AG04450 (cell line): ENCODE measurements at regions not wholly inside any gene's neighbourhood (a gene's known extent, or its start where the extent isn't known, plus 50 kb on each side); places are given as distances from the start of the nearest gene placed in this dataset.

Source experiments
- CTCF ChIA-PET: fragments of 300-600, 350-600 bp; formaldehyde crosslinking; extraction: SDS; loops from one replicate; lab custom pipeline; 2022; ENCODE audit warnings: antibody characterized with exemption, inconsistent platforms; lab: Charles Lee
- POLR2A ChIA-PET: fragments of 350-600 bp; formaldehyde crosslinking; extraction: SDS; loops from one replicate; lab custom pipeline; 2021; ENCODE audit warnings: antibody characterized with exemption, inconsistent platforms; lab: Yijun Ruan, JAX
- DNase-seq: peaks from one replicate; pipeline ENCODE4 v3.0.0-alpha.2; 2011; ENCODE audit warnings: low read depth, low spot score
- H3K27ac ChIP-seq: one replicate; pipeline ENCODE4 v1.5.1; 2012; ENCODE audit warnings: low read depth, low read length, control low read depth
- H3K27me3 ChIP-seq: one replicate; pipeline ENCODE4 v1.6.0; 2012; ENCODE audit warnings: low read length; ENCODE audit not compliant: control insufficient read depth, insufficient read depth
- H3K4me3 ChIP-seq: 2 replicates; pipeline ENCODE4 v1.5.1; 2011; ENCODE audit warnings: mild to moderate bottlenecking, low read depth, low read length, control low read depth
- H3K9me3 ChIP-seq: 2 replicates; pipeline ENCODE4 v1.5.1; 2012; ENCODE audit warnings: low read length; ENCODE audit not compliant: control insufficient read depth, insufficient read depth
- CTCF ChIP-seq: IDR thresholded peaks from 2 replicates; pipeline ENCODE4 v1.5.1; 2011; ENCODE audit warnings: low read depth, low read length, control low read depth, inconsistent platforms

- H3K4me3 ChIP-seq: no peak overlapping the region
- H3K9me3 ChIP-seq: no peaks in the 10 kb centered on the region
- DNase-seq: no peak
- no peak overlapping the region for H3K27ac ChIP-seq
- CTCF ChIA-PET: no interaction called here
- no peak for TF ChIP-seq CTCF
- H3K27me3 ChIP-seq: peaks cover 16% of the 10 kb centered on the region
- POLR2A ChIA-PET: no interaction called here
Observed at GRCh38 chr11:8326337-8326736, 62.7 kb upstream of the LMO1 start.

GRCh38 chr11:8325591-8326304 lies 62.1 kb upstream of the LMO1 start:
- Histone ChIP-seq H3K9me3 (no peaks in the 10 kb centered on the region), H3K27me3 (peaks cover 19% of the 10 kb centered on the region), H3K4me3 (no peak overlapping the region), H3K27ac (no peak overlapping the region)
- CTCF ChIA-PET: no interaction called here
- POLR2A ChIA-PET: no interaction called here
- DNase-seq: no peak
- no peak for TF ChIP-seq CTCF

GRCh38 chr11:8323161-8323935 lies 59.7 kb upstream of the LMO1 start:
- TF ChIP-seq CTCF: no peak
- peaks cover 19% of the 10 kb centered on the region for H3K27me3 ChIP-seq
- no peak for DNase-seq
- ChIA-PET POLR2A (no interaction called here), CTCF (no interaction called here)
- H3K27ac ChIP-seq: no peak overlapping the region
- H3K9me3 ChIP-seq: no peaks in the 10 kb centered on the region
- no peak overlapping the region for H3K4me3 ChIP-seq

GRCh38 chr11:8321876-8322275 lies 58.2 kb upstream of the LMO1 start:
- Histone ChIP-seq H3K9me3 (no peaks in the 10 kb centered on the region), H3K4me3 (no peak overlapping the region), H3K27ac (no peak overlapping the region), H3K27me3 (peaks cover 22% of the 10 kb centered on the region)
- DNase-seq: no peak
- TF ChIP-seq CTCF: no peak
- POLR2A ChIA-PET: no interaction called here
- CTCF ChIA-PET: no interaction called here

- Histone ChIP-seq H3K4me3 (no peak overlapping the region), H3K27ac (no peak overlapping the region), H3K27me3 (peaks cover 34% of the 10 kb centered on the region), H3K9me3 (no peaks in the 10 kb centered on the region)
- TF ChIP-seq CTCF: no peak
- CTCF ChIA-PET: interaction anchor here (0.6 kb wide), 1 partner anchor 99 kb away, joined by 6 read pairs; no protein-coding TSS in a partner anchor
- no peak for DNase-seq
- POLR2A ChIA-PET: no interaction called here
Observed at GRCh38 chr11:8320076-8320475, 56.4 kb upstream of the LMO1 start.
